ENCODE measurements at regions not wholly inside any gene's neighbourhood (a gene's known extent, or its start where the extent isn't known, plus 50 kb on each side); places are given as distances from the start of the nearest gene placed in this dataset.

DNA sequence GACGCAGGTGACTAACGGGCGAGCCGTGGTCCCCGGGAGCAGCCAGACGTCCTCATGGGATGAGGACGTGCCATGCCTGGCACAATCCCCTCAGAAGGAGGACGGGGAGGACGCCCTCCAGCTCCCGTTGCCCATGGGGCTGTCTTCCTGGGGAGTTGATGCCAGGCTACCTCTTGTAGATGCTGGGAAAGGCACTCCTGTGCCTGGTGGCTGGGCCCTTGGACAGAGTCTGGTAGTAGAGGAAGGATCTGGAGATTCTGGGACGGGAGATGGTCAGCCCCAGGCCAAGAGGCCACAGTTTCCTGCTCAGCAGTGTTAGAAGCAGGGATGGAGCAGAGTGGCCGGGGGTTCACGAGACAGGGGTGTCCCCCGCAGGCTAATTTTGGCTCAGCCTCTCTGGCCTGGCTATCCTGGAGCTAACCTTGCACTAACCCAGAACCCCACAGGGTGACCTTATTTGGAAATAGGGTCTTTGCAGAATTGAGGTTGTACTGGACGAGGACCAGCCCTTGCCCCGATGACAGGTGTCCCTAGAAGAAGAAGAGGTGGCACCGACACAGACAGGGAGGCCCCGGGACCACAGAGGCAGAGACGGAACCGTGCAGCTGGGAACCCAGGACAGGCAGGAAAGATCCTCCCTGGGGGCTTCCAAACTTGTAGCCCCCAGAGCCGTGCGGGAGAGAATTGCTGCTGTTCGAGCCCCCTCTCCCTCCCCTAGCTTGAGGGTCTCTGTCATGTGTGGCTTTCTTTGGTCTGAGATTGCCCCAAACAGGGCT is 50.1 kb upstream of the ADRA2C start:
- H3K4me1 ChIP-seq (ENCODE audit: control insufficient read depth, insufficient read depth, low read length), result peaks cover 8% of the 10 kb centered on the region
- no peak for DNase-seq
- no peak overlapping the region for H3K4me3 ChIP-seq (ENCODE audit: low read length)
- no peak overlapping the region for H3K27ac ChIP-seq (ENCODE audit: low read length)
- H3K9me3 ChIP-seq (replicated peaks; ENCODE audit: control insufficient read depth, low read depth, low read length), result peaks cover 10% of the 10 kb centered on the region
- 70% methylated on average over 17 of the region's 23 CpGs for WGBS (ENCODE audit: insufficient coverage)
- no peaks in the 10 kb centered on the region for H3K36me3 ChIP-seq (ENCODE audit: control insufficient read depth, insufficient read depth, low read length)
- peaks cover 14% of the 10 kb centered on the region for H3K27me3 ChIP-seq (ENCODE audit: control insufficient read depth, insufficient read depth, low read length)

- DNase-seq, result no peak
- H3K4me1 ChIP-seq (ENCODE audit: control insufficient read depth, insufficient read depth, low read length), result peaks cover 15% of the 10 kb centered on the region
- 65% methylated on average over 2 of the region's 23 CpGs for WGBS (ENCODE audit: insufficient coverage)
- no peak overlapping the region for H3K4me3 ChIP-seq (ENCODE audit: low read length)
- peaks cover 14% of the 10 kb centered on the region for H3K27me3 ChIP-seq (ENCODE audit: control insufficient read depth, insufficient read depth, low read length)
- H3K9me3 ChIP-seq (replicated peaks; ENCODE audit: control insufficient read depth, low read depth, low read length), result peaks cover 10% of the 10 kb centered on the region
- no peaks in the 10 kb centered on the region for H3K36me3 ChIP-seq (ENCODE audit: control insufficient read depth, insufficient read depth, low read length)
- no peak overlapping the region for H3K27ac ChIP-seq (ENCODE audit: low read length)
Observed at GRCh38 chr4:3715061-3715854, 50.9 kb upstream of the ADRA2C start.

DNA sequence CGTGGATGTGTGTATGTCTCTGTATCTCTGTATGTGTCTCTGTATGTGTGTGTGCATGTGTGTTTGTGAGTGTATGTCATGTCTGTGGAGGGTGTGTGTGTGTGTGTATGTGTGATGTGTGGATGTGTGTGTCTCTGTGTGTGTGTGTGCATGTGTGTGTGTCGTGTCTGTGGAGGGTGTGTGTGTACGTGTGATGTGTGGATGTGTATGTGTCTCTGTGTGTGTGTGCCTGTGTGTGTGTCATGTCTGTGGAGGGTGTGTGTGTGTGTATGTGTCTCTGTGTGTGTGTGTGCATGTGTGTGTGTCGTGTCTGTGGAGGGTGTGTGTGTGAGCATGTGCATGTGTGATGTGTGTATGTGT is 51.6 kb upstream of the ADRA2C start:
- Histone ChIP-seq H3K36me3 (ENCODE audit: control insufficient read depth, insufficient read depth, low read length) (no peaks in the 10 kb centered on the region), H3K27ac (ENCODE audit: low read length) (no peak overlapping the region), H3K9me3 (replicated peaks; ENCODE audit: control insufficient read depth, low read depth, low read length) (peaks cover 10% of the 10 kb centered on the region), H3K4me1 (ENCODE audit: control insufficient read depth, insufficient read depth, low read length) (peaks cover 21% of the 10 kb centered on the region), H3K27me3 (ENCODE audit: control insufficient read depth, insufficient read depth, low read length) (peaks cover 14% of the 10 kb centered on the region), H3K4me3 (ENCODE audit: low read length) (no peak overlapping the region)
- 89% methylated on average over 3 of the region's 4 CpGs for WGBS (ENCODE audit: insufficient coverage)
- DNase-seq, result no peak

- H3K27me3 ChIP-seq (ENCODE audit: control insufficient read depth, insufficient read depth, low read length), result peaks cover 14% of the 10 kb centered on the region
Observed at GRCh38 chr4:3713817-3714641, 52.2 kb upstream of the ADRA2C start.

GRCh38 chr4:3713346-3713745 is 52.8 kb upstream of the ADRA2C start:
- H3K27ac ChIP-seq (ENCODE audit: low read length), result no peak overlapping the region
- peaks cover 11% of the 10 kb centered on the region for H3K27me3 ChIP-seq (ENCODE audit: control insufficient read depth, insufficient read depth, low read length)
- WGBS (ENCODE audit: insufficient coverage), result 71% methylated on average over 5 of the region's 7 CpGs
- no peak for DNase-seq
- H3K4me1 ChIP-seq (ENCODE audit: control insufficient read depth, insufficient read depth, low read length), result peaks cover 27% of the 10 kb centered on the region
- H3K36me3 ChIP-seq (ENCODE audit: control insufficient read depth, insufficient read depth, low read length), result no peaks in the 10 kb centered on the region
- peaks cover 4% of the 10 kb centered on the region for H3K9me3 ChIP-seq (replicated peaks; ENCODE audit: control insufficient read depth, low read depth, low read length)
- H3K4me3 ChIP-seq (ENCODE audit: low read length), result no peak overlapping the region

More at GRCh38 chr4:3713817-3714641, 52.2 kb upstream of the ADRA2C start:
- Histone ChIP-seq H3K4me1 (ENCODE audit: control insufficient read depth, insufficient read depth, low read length) (peaks cover 21% of the 10 kb centered on the region), H3K27ac (ENCODE audit: low read length) (no peak overlapping the region), H3K9me3 (replicated peaks; ENCODE audit: control insufficient read depth, low read depth, low read length) (peaks cover 10% of the 10 kb centered on the region), H3K4me3 (ENCODE audit: low read length) (no peak overlapping the region), H3K36me3 (ENCODE audit: control insufficient read depth, insufficient read depth, low read length) (no peaks in the 10 kb centered on the region)
- WGBS (ENCODE audit: insufficient coverage), result 86% methylated on average over 11 of the region's 13 CpGs
- no peak for DNase-seq

GRCh38 chr4:3712936-3713335 is 53.2 kb upstream of the ADRA2C start:
- peaks cover 31% of the 10 kb centered on the region for H3K4me1 ChIP-seq (ENCODE audit: control insufficient read depth, insufficient read depth, low read length)
- no peak for DNase-seq
- H3K36me3 ChIP-seq (ENCODE audit: control insufficient read depth, insufficient read depth, low read length), result no peaks in the 10 kb centered on the region
- peaks cover under 1% of the 10 kb centered on the region for H3K9me3 ChIP-seq (replicated peaks; ENCODE audit: control insufficient read depth, low read depth, low read length)
- WGBS (ENCODE audit: insufficient coverage), result 79% methylated on average over 19 of the region's 20 CpGs
- peaks cover 8% of the 10 kb centered on the region for H3K27me3 ChIP-seq (ENCODE audit: control insufficient read depth, insufficient read depth, low read length)
- H3K4me3 ChIP-seq (ENCODE audit: low read length), result no peak overlapping the region
- no peak overlapping the region for H3K27ac ChIP-seq (ENCODE audit: low read length)

GRCh38 chr4:3712112-3712805 is 53.9 kb upstream of the ADRA2C start:
- peaks cover 7% of the 10 kb centered on the region for H3K27me3 ChIP-seq (ENCODE audit: control insufficient read depth, insufficient read depth, low read length)

GRCh38 chr4:3711183-3712111 is 54.7 kb upstream of the ADRA2C start:
- WGBS (ENCODE audit: insufficient coverage), result 71% methylated on average over 30 of the region's 35 CpGs
- no peaks in the 10 kb centered on the region for H3K9me3 ChIP-seq (replicated peaks; ENCODE audit: control insufficient read depth, low read depth, low read length)
- H3K4me1 ChIP-seq (ENCODE audit: control insufficient read depth, insufficient read depth, low read length), result peaks cover 45% of the 10 kb centered on the region
- H3K4me3 ChIP-seq (ENCODE audit: low read length), result no peak overlapping the region
- no peak overlapping the region for H3K27ac ChIP-seq (ENCODE audit: low read length)
- DNase-seq, result no peak
- peaks cover 7% of the 10 kb centered on the region for H3K27me3 ChIP-seq (ENCODE audit: control insufficient read depth, insufficient read depth, low read length)
- no peaks in the 10 kb centered on the region for H3K36me3 ChIP-seq (ENCODE audit: control insufficient read depth, insufficient read depth, low read length)

More at GRCh38 chr4:3712112-3712805, 53.9 kb upstream of the ADRA2C start:
- Histone ChIP-seq H3K36me3 (ENCODE audit: control insufficient read depth, insufficient read depth, low read length) (no peaks in the 10 kb centered on the region), H3K27ac (ENCODE audit: low read length) (no peak overlapping the region), H3K9me3 (replicated peaks; ENCODE audit: control insufficient read depth, low read depth, low read length) (no peaks in the 10 kb centered on the region), H3K4me1 (ENCODE audit: control insufficient read depth, insufficient read depth, low read length) (peaks cover 38% of the 10 kb centered on the region), H3K4me3 (ENCODE audit: low read length) (no peak overlapping the region)
- DNase-seq, result no peak
- 83% methylated on average over 10 of the region's 12 CpGs for WGBS (ENCODE audit: insufficient coverage)
